Kidney (tissue), 13 donors: ENCODE measurements at regions not wholly inside any gene's neighbourhood (a gene's known extent, or its start where the extent isn't known, plus 50 kb on each side); places are given as distances from the start of the nearest gene placed in this dataset.

ENCODE experiments used
- DNase-seq, 5 donors: peaks; one replicate each; pipeline ENCODE4 v3.0.0-alpha.2; 2013 to 2020
- FAIRE-seq: peaks from 2 replicates; lab custom pipeline; 2012; peaks lifted over from hg19 to GRCh38; lab: Jason Lieb, UNC
- H3K27ac ChIP-seq, 2 donors: one replicate each; pipeline ENCODE4 v1.7.0; 2013; ENCODE audit warnings: low read depth in 2 of 2, low read length in 2 of 2, inconsistent platforms in 1 of 2
- H3K27me3 ChIP-seq: one replicate; pipeline ENCODE4 v1.7.1; 2013; ENCODE audit warnings: low read length, inconsistent platforms; ENCODE audit not compliant: control insufficient read depth, insufficient read depth
- H3K36me3 ChIP-seq, 3 donors: one replicate each; pipeline versions ENCODE4 v1.7.0 to v1.7.1; 2013; ENCODE audit warnings: low read length in 3 of 3, control low read depth in 1 of 3, inconsistent platforms in 1 of 3; ENCODE audit not compliant: insufficient read depth in 3 of 3, control insufficient read depth in 2 of 3
- H3K4me1 ChIP-seq, 3 donors: one replicate each; pipeline versions ENCODE4 v1.7.0 to v1.7.1; 2013; ENCODE audit warnings: low read length in 3 of 3, inconsistent platforms in 1 of 3, low read depth in 1 of 3; ENCODE audit not compliant: control insufficient read depth in 2 of 3, insufficient read depth in 2 of 3
- H3K4me3 ChIP-seq, 3 donors: one replicate each; pipeline versions ENCODE4 v1.7.0 to v1.8.1; 2013; ENCODE audit warnings: low read length in 3 of 3, control low read depth in 1 of 3, inconsistent platforms in 1 of 3
- H3K9ac ChIP-seq, 3 donors: one replicate each; pipeline versions ENCODE4 v1.7.0 to v1.7.1; 2013; ENCODE audit warnings: low read length in 3 of 3, control low read depth in 1 of 3, inconsistent platforms in 1 of 3
- H3K9me3 ChIP-seq, 3 donors: one replicate each; pipeline versions ENCODE4 v1.7.0 to v1.7.1; 2013; ENCODE audit warnings: low read length in 3 of 3, control low read depth in 1 of 3, inconsistent platforms in 1 of 3; ENCODE audit not compliant: control insufficient read depth in 2 of 3, insufficient read depth in 1 of 3
- intact Hi-C: fragments of 100-400 bp; cut with DNase I; formaldehyde crosslinking; loops from one replicate; pipeline ENCODE4 v1.11.1; 2022
- TF ChIP-seq, protein P1 (sequence below): IDR thresholded peaks from 3 replicates; pipeline ENCODE4 v1.5.1; 2012; ENCODE audit warnings: mild to moderate bottlenecking, moderate library complexity, borderline replicate concordance; ENCODE audit not compliant: insufficient read depth; ENCODE audit errors: extremely low read depth
- donor health status: control.
- donor health status: control.
- donor health status: control.
- donor health status: control.
- donor health status: control.
- donor health status: DM: yes; HTN: yes; CAD: no.
- donor health status: Normal renal cell carcinoma (clear cell type).

- no peak for DNase-seq
- TF ChIP-seq, protein P1, sequence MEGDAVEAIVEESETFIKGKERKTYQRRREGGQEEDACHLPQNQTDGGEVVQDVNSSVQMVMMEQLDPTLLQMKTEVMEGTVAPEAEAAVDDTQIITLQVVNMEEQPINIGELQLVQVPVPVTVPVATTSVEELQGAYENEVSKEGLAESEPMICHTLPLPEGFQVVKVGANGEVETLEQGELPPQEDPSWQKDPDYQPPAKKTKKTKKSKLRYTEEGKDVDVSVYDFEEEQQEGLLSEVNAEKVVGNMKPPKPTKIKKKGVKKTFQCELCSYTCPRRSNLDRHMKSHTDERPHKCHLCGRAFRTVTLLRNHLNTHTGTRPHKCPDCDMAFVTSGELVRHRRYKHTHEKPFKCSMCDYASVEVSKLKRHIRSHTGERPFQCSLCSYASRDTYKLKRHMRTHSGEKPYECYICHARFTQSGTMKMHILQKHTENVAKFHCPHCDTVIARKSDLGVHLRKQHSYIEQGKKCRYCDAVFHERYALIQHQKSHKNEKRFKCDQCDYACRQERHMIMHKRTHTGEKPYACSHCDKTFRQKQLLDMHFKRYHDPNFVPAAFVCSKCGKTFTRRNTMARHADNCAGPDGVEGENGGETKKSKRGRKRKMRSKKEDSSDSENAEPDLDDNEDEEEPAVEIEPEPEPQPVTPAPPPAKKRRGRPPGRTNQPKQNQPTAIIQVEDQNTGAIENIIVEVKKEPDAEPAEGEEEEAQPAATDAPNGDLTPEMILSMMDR: no peak
- Histone ChIP-seq H3K27me3 (no peaks in the 10 kb centered on the region), H3K4me1 (no peaks in the 10 kb centered on the region), H3K27ac (no peak overlapping the region), H3K9me3 (no peaks in the 10 kb centered on the region), H3K4me3 (no peak overlapping the region), H3K9ac (no peak overlapping the region), H3K36me3 (no peaks in the 10 kb centered on the region)
- intact Hi-C loops: no loop called here
- no peak for FAIRE-seq
These were observed 528.8 kb upstream of the PCDH9 start for GRCh38 chr13:67758975-67759374.

DNA sequence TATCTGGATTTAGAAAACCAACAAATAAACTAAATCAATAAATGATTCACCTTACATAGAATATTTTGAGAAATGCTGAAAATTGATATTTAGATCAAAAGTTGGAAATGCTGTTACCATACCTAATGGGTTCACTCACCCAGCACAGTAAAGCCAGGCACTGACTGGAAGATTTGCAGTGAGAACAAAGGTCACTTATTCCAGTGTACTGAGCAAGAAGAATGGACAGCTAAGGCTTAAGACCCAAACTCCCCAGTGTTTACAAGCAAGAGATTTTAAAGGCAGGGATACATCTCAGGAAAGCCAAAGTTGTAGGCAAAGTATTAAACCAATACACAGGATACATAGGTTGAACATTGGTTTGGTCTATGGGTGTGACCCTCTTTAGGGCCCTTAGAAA lies 523.9 kb upstream of the PCDH9 start:
- intact Hi-C loops: no loop called here
- Histone ChIP-seq H3K9me3 (no peaks in the 10 kb centered on the region), H3K9ac (no peak overlapping the region), H3K27me3 (no peaks in the 10 kb centered on the region), H3K4me3 (no peak overlapping the region), H3K4me1 (no peaks in the 10 kb centered on the region), H3K36me3 (no peaks in the 10 kb centered on the region), H3K27ac (no peak overlapping the region)
- FAIRE-seq (no peak), DNase-seq (no peak)
- TF ChIP-seq, protein P1: no peak

GRCh38 chr13:67752759-67753158 lies 522.6 kb upstream of the PCDH9 start:
- intact Hi-C loops: no loop called here
- no peak for FAIRE-seq

More at GRCh38 chr13:67752759-67753158, 522.6 kb upstream of the PCDH9 start:
- TF ChIP-seq, protein P1: no peak
- H3K4me1 ChIP-seq: no peaks in the 10 kb centered on the region
- no peak overlapping the region for H3K27ac ChIP-seq
- no peak for DNase-seq
- no peak overlapping the region for H3K4me3 ChIP-seq
- H3K36me3 ChIP-seq: no peaks in the 10 kb centered on the region
- no peaks in the 10 kb centered on the region for H3K9me3 ChIP-seq
- H3K27me3 ChIP-seq: no peaks in the 10 kb centered on the region
- no peak overlapping the region for H3K9ac ChIP-seq
